Epidermal melanocyte (primary cell): ENCODE measurements at regions not wholly inside any gene's neighbourhood (a gene's known extent, or its start where the extent isn't known, plus 50 kb on each side); places are given as distances from the start of the nearest gene placed in this dataset.
"Not testable (repeated sequence)": the region's sequence is repeated elsewhere in the genome, so short reads cannot be mapped to it uniquely, and the experiment has no call there.

Source experiments
- DNase-seq: peaks from one replicate; pipeline ENCODE4 v3.0.0; 2011; ENCODE audit warnings: low spot score; ENCODE audit not compliant: insufficient read length

GRCh38 chr12:76664731-76665130 lies 99.2 kb upstream of the ZDHHC17 start:
- no peak for DNase-seq

DNA sequence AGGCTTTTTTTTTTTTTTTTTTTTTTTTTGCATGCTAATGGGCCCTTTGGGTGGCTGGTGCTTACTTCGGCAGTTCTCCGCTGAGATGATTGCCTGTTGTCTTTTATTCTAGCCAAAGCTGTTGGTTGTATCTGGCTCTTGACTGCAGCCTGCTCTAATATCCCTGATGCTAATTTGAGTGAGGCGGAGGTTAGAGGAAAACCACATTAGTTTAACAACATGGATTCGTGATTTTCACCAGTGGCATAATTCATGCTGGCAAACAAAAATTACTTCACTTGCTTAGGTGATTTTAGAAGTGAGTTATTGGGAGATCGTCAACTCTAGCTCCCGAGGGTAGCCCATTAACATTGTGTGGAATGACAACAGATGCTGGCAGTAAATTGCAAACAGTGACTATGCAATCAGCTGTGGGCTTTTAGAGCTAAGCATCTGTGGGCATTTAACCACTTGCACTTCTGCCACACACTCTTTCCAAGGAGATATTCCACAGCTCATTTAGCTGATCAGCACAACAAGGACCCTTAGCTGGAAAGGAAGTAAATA lies 97.6 kb upstream of the ZDHHC17 start:
- no peak for DNase-seq

DNA sequence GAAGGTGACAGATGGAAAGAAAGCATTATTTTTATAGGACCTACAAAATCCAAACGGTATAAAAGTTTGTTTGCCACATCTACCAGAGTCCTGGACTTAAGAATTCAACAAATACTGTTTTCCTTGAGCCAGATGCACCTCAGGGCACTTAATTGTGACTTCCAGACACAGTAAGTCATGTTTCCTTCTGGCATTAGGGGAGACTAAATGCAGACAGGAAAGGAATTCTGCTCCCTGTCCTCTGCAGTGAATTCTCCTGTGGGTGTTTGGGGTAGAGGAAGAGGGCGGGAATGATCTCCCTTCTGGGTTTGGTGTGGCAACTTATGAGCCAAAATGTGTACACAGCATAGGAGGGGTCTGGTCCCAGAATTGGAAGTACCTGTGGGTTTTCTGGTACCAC lies 93.9 kb upstream of the ZDHHC17 start:
- no peak for DNase-seq

GRCh38 chr12:76670776-76671175 lies 93.1 kb upstream of the ZDHHC17 start:
- peak; percentile 28 for DNase-seq

DNA sequence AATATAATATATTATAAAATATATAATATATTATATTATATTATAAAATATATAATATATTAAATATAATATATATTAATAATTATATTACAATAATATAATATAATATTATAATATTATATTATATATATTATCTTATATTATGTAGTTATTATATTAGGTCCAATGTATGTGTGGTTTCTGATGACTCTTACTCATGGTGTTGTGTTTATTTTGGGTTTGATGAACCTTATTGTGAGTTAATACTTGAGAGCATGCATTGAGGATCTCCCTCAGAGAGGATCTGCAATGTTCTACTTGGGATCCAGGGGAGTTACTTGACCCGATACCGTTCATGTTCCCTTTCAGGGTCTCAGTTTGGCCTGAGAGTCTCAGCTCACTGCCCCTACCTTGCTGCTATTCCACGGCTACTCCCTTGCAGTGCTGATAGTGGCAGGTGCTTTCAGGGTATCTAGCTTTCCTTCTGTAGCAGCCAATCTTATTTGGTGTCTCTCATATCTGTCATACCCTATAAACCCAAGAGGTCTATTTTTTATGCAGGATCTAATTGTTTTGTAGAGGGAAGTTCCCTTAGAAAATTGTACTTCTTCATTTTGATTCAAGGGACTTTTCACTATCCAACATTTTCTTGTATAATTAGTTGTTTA lies 89.1 kb upstream of the ZDHHC17 start:
- no peak for DNase-seq

DNA sequence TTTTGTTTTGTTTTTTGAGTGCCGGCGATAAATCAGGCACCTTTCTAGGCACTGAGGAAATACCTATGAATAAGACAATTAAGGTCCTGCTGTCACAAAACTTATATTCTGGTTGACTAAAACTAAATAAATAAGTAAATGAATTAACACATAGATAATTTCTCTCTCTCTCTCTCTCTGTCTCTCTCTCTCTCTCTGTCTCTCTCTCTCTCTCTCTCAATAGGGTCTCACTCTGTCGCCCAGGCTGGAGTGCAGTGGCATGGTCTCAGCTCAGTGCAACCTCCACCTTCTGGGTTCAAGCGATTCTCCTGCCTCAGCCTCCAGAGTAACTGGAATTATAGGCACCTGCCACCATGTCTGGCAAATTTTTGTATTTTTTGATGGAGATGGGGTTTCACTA lies 87.7 kb upstream of the ZDHHC17 start:
- DNase-seq = not testable (repeated sequence)

DNA sequence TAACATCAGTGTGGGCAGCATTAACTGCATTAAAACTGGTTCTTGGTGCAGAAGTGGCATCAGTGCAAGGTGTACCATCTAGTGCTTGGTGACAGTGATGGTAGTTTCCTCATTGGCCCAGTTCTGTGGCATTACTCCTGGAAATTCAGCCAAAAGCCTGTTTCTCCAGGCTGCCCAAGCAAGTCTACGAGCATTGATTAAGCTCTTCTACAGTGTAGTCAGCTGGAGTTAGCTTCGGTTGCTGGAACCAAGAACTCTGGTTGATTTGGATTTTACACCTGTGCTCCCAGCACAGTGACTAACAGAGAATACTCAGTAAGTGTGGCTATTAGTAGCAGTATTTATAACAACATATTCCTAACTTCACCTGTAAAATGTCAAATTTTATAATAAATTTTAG lies 84.9 kb upstream of the ZDHHC17 start:
- DNase-seq = no peak

- no peak for DNase-seq
Observed at GRCh38 chr12:76679778-76680177, 84.1 kb upstream of the ZDHHC17 start.

- DNase-seq = no peak
Observed at GRCh38 chr12:76680940-76681339, 83.0 kb upstream of the ZDHHC17 start.

- no peak for DNase-seq
Observed at GRCh38 chr12:76685246-76685678, 78.7 kb upstream of the ZDHHC17 start.

DNA sequence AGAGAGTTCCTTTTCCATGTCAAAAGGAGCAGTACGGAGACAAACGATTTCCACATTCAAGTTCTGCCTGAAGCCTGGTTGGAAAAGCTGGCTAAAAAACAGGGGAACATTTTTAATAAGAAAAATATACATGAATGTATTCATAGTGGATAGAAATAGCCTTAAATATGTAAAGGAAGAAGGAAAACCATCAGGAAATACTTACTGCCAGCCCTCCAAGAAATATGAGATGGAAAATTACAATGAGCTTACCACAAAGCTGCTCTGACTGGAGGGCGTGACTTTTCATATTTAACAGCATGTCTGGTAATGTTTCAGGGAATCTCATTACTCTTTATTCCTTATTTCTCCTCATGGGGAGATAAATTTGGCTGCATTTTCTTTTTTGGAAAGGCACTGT lies 75.9 kb upstream of the ZDHHC17 start:
- DNase-seq = peak; percentile 41

DNA sequence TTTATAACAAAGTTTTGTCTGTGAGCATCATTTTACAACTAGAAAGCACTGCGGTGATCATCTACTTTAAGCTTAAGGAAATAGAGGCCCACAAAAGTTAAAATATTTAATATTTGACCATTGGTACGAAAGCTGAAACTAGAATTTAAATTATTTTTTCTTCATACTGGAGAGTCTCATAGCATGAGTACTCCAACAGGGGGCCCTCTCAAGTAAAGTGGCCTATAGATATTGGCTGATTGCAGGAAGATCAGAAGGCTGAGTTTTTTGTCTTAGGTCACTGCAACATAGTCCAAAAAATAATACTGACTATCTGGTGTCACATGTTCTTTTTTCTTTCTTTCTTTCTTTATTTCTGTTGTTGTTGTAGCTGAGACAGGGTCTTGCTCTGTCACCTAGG lies 75.3 kb upstream of the ZDHHC17 start:
- no peak for DNase-seq

DNA sequence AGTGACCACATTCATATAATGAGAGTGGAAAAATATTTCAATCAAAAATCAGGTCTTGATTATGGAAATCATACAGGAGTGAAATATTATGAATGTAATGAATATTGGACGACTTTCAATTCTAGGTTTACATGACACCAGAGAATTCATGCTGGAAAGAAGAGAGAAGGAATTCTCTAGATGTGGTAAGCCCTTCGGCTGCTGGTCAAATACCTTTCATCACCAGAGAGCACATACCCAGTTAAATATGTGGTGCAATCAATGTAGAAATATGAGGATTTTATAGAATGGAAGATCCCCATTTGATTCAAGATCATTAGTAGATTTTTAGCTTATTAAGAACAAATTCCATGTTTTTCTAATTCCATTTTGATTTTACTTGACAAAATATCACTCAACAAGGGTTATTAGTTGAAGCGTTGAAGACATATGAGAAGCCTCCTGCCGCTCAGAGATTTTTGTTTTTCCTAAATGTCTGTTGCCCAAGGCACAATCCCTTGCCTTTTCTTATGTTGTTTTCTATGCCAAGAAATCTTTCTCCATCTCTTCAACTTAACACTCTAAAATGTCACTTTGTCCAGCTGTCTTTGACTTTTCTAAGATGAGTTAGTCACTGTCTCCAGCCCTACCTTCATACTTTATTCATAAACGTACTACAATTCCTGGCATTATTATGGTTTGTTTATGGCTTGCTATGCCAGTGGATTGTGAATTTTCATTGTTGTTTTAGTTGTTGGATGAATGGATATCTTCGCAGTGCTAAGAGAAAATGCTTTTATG lies 72.8 kb upstream of the ZDHHC17 start:
- DNase-seq = no peak

DNA sequence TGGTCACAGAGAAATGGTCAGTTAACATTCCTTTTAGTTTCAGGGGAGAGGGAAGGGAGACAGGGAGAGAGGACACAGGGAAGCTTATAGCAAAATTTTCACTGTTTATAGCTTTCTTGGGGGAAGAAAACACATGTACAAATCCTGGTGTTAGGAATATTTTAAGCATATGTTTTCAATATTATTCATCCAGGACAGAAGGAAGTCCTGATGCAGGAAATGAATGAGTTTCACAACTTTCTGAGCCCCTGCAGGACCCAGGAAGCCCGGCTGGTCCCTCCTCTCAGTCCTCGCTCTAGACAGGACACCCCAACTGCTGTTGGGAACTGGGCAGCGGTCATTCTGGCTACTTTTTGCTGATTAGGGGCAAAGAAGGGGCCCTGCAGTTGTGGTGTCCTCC lies 71.1 kb upstream of the ZDHHC17 start:
- DNase-seq = no peak

- no peak for DNase-seq
Observed at GRCh38 chr12:76694369-76694768, 69.5 kb upstream of the ZDHHC17 start.

- DNase-seq = no peak
Observed at GRCh38 chr12:76696186-76696585, 67.7 kb upstream of the ZDHHC17 start.

DNA sequence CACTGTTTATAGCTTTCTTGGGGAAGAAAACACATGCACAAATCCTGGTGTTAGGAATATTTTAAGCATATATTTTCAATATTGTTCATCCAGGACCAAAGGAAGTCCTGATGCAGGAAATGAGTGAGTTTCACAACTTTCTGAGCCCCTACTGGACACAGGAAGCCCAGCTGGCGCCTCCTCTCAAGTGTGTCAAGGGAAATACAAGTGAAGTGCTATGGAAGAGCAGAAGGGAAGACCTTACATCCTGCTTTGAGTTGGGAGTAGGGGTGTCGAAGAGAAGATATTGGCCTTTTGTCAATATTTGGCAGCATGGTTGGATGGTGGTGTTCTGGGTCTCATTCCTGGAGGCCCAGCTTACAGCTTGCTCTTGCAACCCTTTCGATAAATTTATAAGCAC lies 66.1 kb upstream of the ZDHHC17 start:
- DNase-seq = no peak

- DNase-seq = no peak
Observed at GRCh38 chr12:76698316-76698715, 65.6 kb upstream of the ZDHHC17 start.

- DNase-seq = no peak
Observed at GRCh38 chr12:76698966-76699365, 64.9 kb upstream of the ZDHHC17 start.

GRCh38 chr12:76701690-76702089 lies 62.2 kb upstream of the ZDHHC17 start:
- no peak for DNase-seq

DNA sequence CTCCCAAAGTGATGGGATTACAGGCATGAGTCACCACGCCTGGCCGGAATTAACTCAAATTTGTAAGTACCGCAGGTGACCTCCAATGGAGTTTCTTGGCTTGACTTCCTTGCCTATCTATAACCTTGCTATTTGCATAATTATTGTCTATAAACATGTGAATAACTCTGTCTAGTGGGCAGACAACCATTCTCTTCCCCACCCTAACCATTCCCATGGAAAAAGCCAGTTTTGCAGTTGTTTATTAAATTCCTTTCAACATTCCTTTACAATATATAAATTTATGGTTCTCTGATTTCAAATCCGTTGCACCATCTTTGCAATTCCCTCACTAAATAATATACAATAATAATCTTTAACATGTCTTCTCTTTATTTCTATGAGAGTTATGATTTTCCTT lies 61.0 kb upstream of the ZDHHC17 start:
- no peak for DNase-seq

DNA sequence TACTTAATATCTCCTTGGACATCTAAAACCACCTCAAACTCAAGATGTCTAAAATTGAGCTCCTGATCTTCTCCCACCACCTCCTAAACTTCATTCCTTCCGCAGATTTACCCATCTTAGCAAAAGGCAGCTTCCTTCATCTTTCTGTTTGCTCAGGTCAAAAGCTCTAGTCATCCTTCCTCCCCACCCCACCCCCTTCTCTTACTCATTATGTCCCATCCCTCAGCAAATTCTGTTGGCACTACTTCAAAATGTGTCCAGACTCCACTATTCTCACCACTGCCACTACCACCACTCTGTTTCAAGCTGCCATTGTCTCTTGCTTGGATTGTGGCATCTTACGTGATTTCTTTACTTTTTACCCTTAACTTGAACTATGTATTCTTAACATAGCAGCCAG lies 59.2 kb upstream of the ZDHHC17 start:
- DNase-seq = no peak

GRCh38 chr12:76706101-76706500 lies 57.8 kb upstream of the ZDHHC17 start:
- DNase-seq = no peak
